ENCODE measurements at regions not wholly inside any gene's neighbourhood (a gene's known extent, or its start where the extent isn't known, plus 50 kb on each side); places are given as distances from the start of the nearest gene placed in this dataset.

DNA sequence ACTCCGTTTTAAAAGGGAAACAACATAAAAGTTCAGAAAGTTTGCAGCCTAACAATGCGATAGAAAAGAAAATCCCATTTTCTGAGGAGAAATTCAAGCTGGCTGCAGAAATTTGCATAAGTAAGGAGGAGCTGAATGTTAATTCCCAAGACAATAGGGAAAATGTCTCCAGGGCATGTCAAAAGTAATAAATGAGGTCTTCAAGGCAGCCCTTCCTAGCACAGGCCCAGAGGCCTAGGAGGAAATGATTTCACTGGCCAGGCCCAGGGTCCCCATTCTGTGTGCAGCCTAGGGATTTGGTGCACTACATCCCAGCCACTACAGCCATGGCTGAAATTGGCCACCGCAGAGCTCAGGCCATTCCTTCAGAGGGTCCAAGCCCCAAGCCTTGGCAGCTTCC lies 59.3 kb downstream of the TKTL2 start:
- TF ChIP-seq CTCF (IDR thresholded peaks at IDR 0.05) (no peak), NR3C1 (IDR thresholded peaks at IDR 0.05) (no peak), USF2 (IDR thresholded peaks at IDR 0.05) (no peak), EP300 (IDR thresholded peaks at IDR 0.05) (no peak)
- TF ChIP-seq, protein P1, sequence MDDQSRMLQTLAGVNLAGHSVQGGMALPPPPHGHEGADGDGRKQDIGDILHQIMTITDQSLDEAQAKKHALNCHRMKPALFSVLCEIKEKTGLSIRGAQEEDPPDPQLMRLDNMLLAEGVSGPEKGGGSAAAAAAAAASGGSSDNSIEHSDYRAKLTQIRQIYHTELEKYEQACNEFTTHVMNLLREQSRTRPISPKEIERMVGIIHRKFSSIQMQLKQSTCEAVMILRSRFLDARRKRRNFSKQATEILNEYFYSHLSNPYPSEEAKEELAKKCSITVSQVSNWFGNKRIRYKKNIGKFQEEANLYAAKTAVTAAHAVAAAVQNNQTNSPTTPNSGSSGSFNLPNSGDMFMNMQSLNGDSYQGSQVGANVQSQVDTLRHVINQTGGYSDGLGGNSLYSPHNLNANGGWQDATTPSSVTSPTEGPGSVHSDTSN (IDR thresholded peaks at IDR 0.05) = no peak

All from A549 (cell line).